HG02943 (cell line): ENCODE measurements at regions not wholly inside any gene's neighbourhood (a gene's known extent, or its start where the extent isn't known, plus 50 kb on each side); places are given as distances from the start of the nearest gene placed in this dataset.
"Not testable (repeated sequence)": the region's sequence is repeated elsewhere in the genome, so short reads cannot be mapped to it uniquely, and the experiment has no call there.

Source experiments
- ATAC-seq: cut with Tn5 transposase; IDR thresholded peaks from one replicate; pipeline ENCODE4 v1.9.1; 2021; ENCODE audit warnings: mild to moderate bottlenecking, low read depth, moderate library complexity; ENCODE audit not compliant: unreplicated experiment

DNA sequence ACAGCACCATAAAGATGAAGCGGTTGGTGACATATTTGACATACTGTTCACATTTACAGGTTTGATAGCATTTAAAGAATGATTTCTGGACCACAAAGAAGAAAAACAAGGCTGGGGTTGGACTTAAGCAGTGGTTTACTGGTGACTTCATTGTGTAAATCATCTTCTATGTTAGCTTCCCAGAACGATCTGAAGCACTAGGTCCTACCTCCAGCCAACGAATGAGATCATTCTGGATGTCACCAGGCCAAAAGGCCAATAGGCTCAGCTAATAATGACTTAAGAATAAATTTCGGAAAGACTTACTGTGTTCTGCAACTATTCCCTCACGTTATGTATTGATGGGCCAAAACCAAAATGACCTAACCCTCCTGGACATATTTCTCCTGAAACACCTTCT is 675.3 kb upstream of the CCNG1 start:
- ATAC-seq: no peak

DNA sequence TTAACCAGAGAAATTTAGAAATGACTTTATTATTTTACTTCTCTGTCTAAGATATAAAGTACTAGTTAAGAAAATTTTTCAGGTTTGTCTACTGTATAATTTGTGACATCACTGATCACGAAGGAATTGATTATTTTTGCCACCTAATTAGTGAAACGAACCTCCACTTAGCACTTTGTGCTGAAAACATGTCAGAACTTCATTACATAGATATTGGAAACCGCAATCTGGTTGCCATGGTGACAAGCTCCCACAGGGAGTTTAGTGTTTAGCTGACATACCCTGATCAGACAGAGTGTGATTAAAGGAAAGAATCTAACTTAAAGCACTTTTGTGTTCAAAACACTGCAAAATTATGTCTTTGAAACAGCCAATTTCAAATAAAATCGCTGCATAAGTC is 668.4 kb upstream of the CCNG1 start:
- no peak for ATAC-seq

DNA sequence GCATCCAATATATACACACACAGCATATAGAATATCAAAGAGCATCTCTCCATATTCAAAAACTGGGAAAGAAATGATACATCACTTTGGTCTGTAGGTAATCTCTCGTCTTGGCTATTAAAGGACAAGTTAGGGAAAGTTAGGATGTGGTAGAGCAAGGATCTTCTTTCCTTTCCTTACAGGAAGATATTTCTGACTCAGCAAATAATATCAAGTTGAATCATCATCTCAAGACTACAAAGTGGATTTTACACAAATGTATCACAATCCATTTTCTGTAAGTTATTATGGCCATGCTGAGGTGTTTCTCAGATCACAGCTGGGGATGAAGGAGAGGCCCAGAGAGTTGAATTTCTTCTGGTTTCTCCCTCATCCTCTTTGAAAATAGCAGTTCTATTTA is 651.7 kb upstream of the CCNG1 start:
- no peak for ATAC-seq

DNA sequence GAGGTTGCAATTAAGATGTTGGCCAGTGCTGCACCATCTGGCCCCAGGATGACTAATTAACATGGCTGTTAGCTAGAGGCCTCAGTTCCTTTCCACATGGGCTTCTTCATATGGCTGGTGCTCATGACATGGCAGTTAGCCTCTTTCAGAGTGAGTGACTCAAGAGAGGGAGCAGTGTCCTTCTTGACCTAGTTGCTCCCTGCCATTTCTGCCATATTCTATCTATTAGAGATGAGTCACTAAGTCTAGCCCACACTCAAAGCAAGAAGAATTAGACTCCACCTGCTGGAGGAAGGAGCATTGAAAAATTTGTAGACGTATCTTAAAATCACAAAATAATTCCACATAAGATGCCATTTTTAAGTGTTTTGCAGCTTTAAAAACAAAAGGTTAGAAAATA is 651.2 kb upstream of the CCNG1 start:
- ATAC-seq: no peak

DNA sequence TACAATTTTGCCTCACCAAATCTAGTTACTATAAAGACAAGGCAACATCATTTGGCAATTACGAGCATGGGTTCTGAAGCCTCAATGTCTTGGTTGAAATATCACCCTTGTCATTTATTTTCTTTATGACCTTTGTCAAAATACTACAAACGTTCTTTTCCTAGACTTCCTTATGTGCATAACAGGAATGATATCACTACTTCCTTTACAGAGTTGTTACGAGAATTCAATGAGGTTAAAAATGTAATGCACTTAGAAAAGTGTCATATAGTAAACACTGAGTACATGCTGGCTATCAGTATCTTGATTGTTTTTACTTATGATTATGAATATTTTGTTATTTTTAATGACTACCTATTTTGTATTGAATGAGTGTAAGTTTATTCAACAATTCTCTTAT is 640.9 kb upstream of the CCNG1 start:
- ATAC-seq: no peak

DNA sequence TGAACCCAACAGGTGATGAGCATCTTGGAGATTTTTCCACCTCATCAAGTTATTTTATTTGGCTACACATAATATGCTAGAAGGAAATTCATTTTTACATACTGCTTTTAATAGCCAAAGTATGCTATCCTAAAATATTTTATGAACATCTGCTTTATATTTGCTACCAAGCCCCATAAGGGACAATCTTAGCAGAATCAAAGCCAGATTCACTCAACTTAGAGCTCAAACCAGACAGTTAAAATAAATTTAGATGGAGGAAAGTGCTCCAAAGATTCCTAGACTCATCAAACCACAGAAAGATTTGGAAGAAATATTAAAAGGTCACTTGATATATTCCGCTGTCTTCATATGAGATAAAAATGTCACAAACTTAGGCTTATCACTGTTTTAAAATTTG is 637.1 kb upstream of the CCNG1 start:
- no peak for ATAC-seq

DNA sequence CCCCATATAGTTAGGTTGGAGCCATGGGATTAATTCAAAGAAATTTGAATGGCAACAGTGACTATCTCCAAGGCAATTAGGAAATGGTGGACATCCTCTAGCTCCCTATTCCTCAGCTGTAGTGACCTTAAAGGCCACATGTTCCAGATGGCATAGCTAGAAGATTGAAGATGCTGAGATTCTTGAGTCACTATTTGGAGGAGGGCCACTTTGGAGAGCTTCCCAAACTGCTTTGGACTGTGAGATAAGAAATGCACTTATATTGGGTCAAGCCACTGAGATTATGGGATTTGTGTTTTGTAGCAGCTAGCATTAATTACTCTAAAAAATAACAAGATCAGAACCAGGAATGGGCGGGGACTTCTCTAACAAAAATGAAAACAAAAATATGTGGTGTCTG is 636.2 kb upstream of the CCNG1 start:
- ATAC-seq: no peak

DNA sequence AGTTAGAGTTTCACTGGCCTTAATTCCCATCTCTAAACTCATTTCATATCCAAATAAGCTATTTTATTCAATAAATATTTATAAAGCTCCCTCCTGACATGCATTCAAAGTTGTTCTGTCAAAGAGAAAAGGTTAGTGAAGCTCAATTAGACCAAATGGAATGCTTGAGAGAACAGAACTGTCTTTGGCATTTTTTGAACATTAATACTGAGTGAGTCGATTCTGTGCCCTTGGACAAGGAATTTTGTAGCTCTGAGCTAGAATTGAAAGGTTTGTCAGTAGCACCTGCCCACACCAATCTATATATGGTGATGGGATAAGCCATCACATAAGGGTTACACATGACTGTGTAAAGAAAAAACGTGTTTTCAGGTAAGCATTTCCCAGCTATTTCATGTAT is 631.2 kb upstream of the CCNG1 start:
- no peak for ATAC-seq

DNA sequence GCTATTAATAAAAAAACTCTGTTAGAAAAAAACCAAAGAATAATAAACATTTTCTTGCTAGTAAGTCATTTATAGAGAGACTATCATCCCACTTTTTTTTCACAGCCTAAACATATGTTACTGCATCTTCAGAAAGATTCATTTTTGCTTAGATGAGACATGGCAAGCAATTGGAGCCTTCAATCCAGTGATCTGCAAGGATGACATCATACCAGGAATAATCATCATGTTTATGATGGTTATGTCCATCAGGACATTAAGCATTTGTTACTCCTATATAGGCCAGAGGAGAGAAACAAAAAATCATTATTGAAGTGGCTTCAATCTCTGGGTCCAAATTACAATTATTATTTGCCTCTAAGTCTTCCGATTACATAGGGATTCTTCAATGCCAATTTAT is 626.3 kb upstream of the CCNG1 start:
- no peak for ATAC-seq

DNA sequence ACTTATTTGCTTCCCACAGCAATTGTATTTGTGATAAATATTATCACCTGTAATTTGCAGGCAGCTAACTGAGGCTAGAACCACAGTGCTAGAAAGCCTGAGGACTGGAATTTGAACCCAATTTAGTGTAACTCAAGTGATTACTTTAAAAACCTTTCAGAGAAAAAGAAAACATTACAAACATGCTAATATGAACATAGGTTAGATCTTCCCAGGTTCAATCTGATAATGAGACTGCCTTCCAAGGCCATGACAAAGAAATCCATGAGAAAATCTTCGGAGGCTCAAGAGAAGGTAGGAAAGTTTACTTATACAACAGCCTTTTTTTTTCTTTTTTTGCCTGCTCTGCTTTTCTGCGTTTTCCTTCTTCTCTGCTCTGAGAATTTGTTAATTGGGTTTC is 620.6 kb upstream of the CCNG1 start:
- ATAC-seq: no peak

DNA sequence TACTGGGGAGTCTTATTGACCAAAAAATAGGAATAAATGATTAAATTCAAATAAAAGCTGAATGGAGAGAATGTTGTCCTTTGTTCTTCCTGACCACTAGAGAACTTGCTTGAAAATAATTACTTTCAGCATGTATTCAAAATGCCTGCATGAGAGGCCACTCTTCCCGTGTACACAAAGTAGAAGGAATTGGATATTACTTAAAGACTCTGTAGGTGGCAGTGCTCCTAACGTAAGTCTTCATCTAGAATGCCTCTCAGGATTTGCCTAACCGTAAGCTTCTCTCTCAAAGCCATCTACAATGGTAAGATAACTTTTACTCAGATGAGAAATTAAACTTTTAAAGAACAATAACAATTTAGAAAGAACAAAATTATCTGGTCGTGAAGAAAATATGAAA is 620.0 kb upstream of the CCNG1 start:
- no peak for ATAC-seq

DNA sequence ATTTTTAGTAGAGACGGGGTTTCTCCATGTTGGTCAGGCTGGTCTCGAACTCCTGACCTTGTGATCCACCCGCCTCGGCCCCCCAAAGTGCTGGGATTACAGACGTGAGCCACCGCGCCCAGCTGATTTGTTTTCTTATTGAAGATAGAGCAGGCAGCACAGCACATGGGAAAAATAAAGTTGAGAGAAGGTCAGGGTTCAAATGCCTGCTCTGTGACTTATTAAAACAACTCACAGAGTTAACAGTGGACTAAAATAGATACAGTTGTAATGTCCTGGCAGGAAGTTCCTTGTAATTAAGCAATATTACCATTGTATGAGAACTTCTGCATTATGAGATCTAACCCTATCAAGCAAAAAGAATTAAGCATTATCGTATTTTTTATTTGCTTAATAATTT is 615.7 kb upstream of the CCNG1 start:
- ATAC-seq: not testable (repeated sequence)

DNA sequence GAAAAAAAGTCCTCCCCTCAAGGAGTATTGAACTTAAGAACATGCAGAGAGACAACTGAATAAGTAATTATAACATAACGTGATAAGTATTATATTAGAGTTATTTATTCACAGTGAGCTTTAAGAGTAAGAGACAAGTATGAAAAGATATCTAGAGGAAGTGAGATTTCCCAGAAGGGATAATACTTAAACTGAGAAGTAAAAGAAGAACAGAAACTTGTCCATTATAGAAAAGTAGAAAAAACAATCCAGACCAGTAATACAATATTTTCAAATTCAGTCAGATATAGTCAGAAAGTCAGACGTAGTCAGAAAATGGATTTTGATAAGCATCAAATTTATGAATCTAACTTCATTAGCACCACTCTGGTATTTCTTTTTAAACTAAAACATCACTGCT is 613.0 kb upstream of the CCNG1 start:
- no peak for ATAC-seq

DNA sequence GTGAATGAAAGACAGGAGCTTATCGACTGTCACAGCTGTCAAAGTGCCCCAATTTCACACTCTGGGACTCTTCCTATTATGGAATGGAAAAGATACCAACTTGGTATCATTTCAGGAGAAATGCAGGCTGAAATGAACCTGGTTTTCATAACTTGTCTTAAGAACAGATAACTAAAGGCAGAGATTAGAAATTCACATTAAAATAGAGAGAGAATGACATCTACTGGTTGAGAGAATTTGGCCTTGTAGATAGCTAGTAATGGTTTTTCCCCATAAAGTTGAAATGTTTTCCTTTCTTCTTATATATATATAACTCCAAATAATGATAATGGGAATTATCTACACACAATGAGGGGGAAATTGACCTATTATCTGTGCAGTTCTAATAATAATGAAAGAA is 600.2 kb upstream of the CCNG1 start:
- ATAC-seq: no peak

DNA sequence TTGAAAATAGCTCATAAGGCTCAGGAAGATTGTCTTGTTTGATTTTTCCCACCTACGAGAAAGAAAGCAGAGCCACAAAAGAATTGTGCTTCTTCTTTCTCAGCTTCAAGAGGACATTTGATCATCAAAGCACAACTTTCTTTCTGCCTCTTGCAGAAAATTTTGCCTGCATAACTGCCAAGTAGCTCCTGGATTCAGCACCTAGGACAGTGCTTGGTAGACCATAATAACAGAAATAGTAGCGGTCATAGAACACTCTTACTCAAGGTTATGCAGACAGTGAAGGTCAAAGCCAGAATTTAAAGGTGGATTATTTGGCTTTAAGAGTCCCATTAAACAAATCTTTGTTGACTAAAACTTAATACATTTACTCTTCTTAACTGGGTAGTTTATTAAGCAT is 594.7 kb upstream of the CCNG1 start:
- no peak for ATAC-seq

DNA sequence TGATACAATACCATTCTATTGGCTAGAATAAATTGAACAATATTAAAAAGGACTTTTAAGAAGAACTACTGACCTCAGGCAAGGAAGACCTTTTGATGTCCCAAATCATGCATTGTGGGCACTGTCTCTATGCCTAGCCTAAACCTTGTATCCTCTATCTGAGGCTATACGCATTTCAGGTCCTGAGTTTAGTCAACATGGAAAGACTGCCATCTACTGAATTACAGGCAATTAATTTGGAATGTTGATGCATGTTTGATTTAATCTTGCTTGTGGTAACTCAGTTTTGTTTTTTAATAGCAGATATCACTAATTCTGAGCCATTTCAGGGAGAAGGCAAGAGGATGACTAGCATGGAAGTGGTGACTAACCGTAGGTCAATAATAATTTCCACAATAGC is 585.3 kb upstream of the CCNG1 start:
- ATAC-seq: no peak

DNA sequence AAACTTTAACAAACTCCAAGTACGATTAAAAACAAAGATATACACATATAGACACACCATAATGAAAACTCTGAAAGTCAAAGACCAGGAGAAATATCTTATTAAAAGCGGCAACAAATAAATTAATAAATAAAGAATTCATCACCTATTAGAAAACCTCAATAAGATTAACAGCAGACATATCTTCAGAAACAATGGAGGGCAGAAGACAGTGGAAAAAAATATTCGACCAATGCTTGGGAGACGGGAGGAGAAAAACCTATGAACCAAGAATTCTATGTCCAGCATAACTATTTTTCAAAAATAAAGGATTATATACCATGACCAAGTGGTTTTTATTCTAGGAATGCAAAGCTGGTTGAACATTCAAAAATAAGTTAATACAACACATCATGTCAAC is 578.6 kb upstream of the CCNG1 start:
- ATAC-seq: no peak

DNA sequence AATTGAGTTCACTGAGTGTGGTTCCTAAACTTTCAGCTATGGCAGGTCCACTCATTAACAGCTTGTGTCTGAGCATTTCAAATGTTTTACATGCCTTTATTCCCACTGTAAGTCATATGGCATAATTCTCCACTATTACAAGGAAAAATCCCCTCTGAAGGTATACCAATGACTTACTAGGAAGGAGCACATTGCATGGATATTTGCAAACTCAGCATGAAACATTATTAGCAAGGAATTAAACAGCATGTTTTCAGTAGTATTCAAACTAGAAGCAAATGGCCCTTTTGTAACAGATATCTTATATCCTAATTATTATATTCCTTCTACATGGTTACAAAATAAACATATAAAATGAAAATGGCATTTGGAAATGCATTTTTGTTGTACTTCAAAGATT is 566.4 kb upstream of the CCNG1 start:
- ATAC-seq: no peak

DNA sequence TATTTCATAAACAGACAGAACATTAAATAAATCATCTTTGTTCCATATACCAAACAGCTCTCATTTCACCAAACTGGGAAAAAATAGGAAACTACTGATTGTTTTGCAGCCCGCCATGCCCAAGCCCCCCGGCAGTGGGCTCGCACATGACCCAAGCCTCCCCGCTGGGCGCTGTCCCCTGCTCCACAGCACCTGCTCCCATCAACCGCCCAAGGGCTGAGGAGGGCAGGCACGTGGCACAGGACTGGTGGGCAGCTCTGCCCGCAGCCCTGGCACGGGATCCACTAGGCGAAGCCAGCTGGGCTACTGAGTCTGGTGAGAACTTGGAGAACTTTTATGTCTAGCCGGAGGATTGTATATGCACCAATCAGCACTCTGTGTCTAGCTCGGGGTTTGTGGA is 554.8 kb upstream of the CCNG1 start:
- ATAC-seq: no peak

DNA sequence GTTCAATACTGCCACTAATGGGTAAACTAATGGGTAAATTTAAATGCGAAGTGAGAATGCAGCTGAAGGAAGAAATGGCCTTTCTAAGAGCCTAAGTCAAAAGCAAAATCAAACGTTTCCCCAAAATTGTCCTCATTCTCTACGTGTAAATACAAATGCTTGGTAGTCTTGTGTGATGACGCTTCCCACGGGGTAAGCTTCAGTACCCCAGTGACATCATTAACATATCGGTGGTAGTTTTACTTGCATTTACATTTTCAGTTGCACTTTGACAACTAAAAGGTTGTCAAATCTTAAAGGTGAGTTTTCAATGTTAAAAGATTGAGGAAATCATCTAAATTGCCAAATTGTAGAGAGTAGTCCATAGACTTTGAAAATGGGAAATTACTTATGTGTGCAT is 550.7 kb upstream of the CCNG1 start:
- no peak for ATAC-seq

DNA sequence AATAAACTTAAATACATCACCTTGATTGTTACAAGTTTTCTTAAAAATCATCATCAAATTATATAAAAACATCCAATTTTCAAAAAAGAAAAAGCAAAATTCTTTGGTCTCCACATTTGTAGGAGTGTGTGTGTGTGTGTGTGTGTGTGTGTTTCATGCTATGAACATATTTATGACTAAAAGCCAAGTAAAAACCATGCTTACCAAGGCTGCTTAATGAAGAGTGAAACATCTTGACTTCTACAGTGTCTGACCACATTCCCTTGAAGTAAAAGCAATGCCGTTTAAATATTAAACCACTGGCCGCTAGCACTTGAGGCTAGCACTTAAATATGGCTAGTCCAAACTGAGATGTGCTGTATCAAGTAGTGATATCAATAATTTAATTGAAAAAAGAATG is 549.1 kb upstream of the CCNG1 start:
- ATAC-seq: no peak

DNA sequence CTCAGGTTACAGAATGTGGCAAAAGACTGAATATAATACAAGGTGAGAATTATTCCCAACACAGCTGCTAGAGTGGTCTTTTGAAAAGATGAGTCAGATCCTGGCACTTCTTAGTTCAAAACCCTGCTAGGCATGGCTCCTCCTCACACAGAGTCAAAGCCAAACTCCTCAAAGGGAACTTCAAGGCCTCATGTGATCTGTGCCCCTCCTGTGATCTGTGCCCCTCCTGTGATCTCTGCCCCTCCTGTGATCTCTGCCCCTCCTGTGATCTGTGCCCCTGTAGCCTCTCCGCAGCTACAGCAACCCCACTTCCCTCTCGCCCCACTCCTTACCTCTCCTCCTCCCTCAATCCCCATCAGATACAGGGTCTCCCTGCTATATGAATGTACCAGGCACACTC is 525.5 kb upstream of the CCNG1 start:
- ATAC-seq: no peak

DNA sequence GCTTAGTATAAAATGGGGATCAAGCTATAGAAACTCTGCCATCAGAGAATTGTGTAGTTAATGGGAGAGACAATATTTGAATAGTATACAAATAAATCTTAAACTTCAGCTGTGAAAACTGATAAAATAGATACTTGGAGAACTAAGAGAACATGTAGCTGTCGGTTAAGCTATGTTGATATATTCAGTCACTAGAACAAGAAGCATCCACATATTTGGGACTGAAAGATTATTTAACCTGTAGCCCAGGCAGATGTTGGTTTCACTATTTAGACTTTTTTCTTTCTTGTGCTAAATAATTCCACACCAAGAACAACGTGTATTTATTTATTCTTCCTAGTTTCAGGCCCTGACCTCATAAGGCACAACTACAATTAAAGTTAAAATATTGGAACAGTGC is 521.0 kb upstream of the CCNG1 start:
- no peak for ATAC-seq

DNA sequence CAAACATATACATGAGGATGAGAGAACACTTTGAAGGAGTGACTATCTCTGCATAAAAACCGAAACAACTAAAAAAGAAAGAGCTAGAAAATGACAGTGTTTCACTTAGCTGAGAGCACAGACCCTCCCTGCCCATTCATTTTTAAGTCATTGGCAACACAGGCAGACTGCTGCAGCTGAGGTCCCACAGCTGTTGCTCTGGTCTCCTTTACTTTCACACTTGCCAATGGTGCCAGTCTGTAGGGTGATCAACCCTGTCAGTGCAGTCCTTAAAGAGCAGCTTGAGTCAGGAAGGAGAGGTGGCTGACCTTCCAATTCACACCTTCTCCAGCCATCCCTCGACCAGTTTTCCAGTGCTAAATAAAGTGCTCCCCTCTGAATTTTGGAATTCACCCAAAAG is 508.3 kb upstream of the CCNG1 start:
- no peak for ATAC-seq
